OCI-LY1 (cell line): ENCODE measurements at regions not wholly inside any gene's neighbourhood (a gene's known extent, or its start where the extent isn't known, plus 50 kb on each side); places are given as distances from the start of the nearest gene placed in this dataset.
"Not testable (repeated sequence)": the region's sequence is repeated elsewhere in the genome, so short reads cannot be mapped to it uniquely, and the experiment has no call there.

Source experiments
- H2AFZ ChIP-seq: fragments of 200-600 bp; sonication (generic), shearing (Covaris generic); 2 replicates; pipeline ENCODE4 v1.6.0; 2014; ENCODE audit warnings: antibody characterized with exemption, mild to moderate bottlenecking, low read length
- H3F3A ChIP-seq: fragments of 200-600 bp; sonication (generic), shearing (Covaris generic); 2 replicates; pipeline ENCODE4 v1.6.0; 2014; ENCODE audit warnings: mild to moderate bottlenecking, antibody characterized with exemption, low read length, moderate library complexity; ENCODE audit not compliant: insufficient read depth
- H3K27ac ChIP-seq: fragments of 200-600 bp; sonication (generic); 2 replicates; pipeline ENCODE4 v1.5.1; 2014; ENCODE audit warnings: low read length, mixed run types, mild to moderate bottlenecking, low read depth; ENCODE audit not compliant: poor library complexity, severe bottlenecking
- H3K27me3 ChIP-seq: fragments of 200-600 bp; sonication (generic); 2 replicates; pipeline ENCODE4 v1.6.0; 2014; ENCODE audit warnings: antibody characterized with exemption, mild to moderate bottlenecking, low read length, moderate library complexity; ENCODE audit not compliant: insufficient read depth
- H3K36me3 ChIP-seq: fragments of 200-600 bp; sonication (generic); 2 replicates; pipeline ENCODE4 v1.6.1; 2014; ENCODE audit warnings: mild to moderate bottlenecking, antibody characterized with exemption, low read length, moderate library complexity, mixed read lengths; ENCODE audit not compliant: insufficient read depth
- H3K4me1 ChIP-seq: fragments of 200-600 bp; sonication (generic); 2 replicates; pipeline ENCODE4 v1.5.1; 2014; ENCODE audit warnings: mild to moderate bottlenecking, low read length, moderate library complexity; ENCODE audit not compliant: insufficient read depth, severe bottlenecking
- H3K4me2 ChIP-seq: fragments of 200-600 bp; sonication (generic), shearing (Covaris generic); 2 replicates; pipeline ENCODE4 v1.6.1; 2014; ENCODE audit warnings: low read length
- H3K4me3 ChIP-seq: fragments of 200-600 bp; sonication (generic); 2 replicates; pipeline ENCODE4 v1.5.1; 2014; ENCODE audit warnings: low read length, low read depth, mild to moderate bottlenecking, mixed read lengths; ENCODE audit not compliant: poor library complexity, severe bottlenecking
- H3K79me2 ChIP-seq: fragments of 200-600 bp; shearing (Covaris generic); 2 replicates; pipeline ENCODE4 v1.6.1; 2016; ENCODE audit warnings: mixed run types, low read length, mixed read lengths; ENCODE audit not compliant: insufficient read depth
- H3K9ac ChIP-seq: fragments of 200-600 bp; sonication (generic), shearing (Covaris generic); 2 replicates; pipeline ENCODE4 v1.6.1; 2014; ENCODE audit warnings: mild to moderate bottlenecking, low read length, mixed read lengths
- H3K9me2 ChIP-seq: fragments of 200-600 bp; sonication (generic), shearing (Covaris generic); 2 replicates; pipeline ENCODE4 v1.6.1; 2014; ENCODE audit warnings: low read depth, mild to moderate bottlenecking, low read length, mixed read lengths
- H3K9me3 ChIP-seq: fragments of 200-600 bp; shearing (Covaris generic); 2 replicates; pipeline ENCODE4 v1.6.1; 2014; ENCODE audit warnings: low read length, mixed read lengths
- H4K20me1 ChIP-seq: fragments of 200-600 bp; sonication (generic), shearing (Covaris generic); 2 replicates; pipeline ENCODE4 v1.6.0; 2016; ENCODE audit warnings: mild to moderate bottlenecking, low read length; ENCODE audit not compliant: insufficient read depth
- CTCF ChIP-seq: fragments of 200-600 bp; sonication (generic), shearing (Covaris generic); IDR thresholded peaks from 2 replicates; pipeline ENCODE4 v1.5.1; 2017; ENCODE audit warnings: mild to moderate bottlenecking, antibody characterized with exemption, low read length, moderate library complexity, mixed read lengths
- EZH2 ChIP-seq: fragments of 200-600 bp; sonication (generic), shearing (Covaris generic); IDR thresholded peaks from 2 replicates; pipeline ENCODE4 v1.8.0; 2017; ENCODE audit warnings: borderline replicate concordance, mixed run types, mild to moderate bottlenecking, antibody characterized with exemption, low read length, moderate library complexity, mixed read lengths

GRCh38 chr1:186255266-186255665, 119.8 kb downstream of the TPR start:
- H3K27ac ChIP-seq: no peak overlapping the region
- H3K4me1 ChIP-seq: no peaks in the 10 kb centered on the region
- H2AFZ ChIP-seq: no peak overlapping the region
- H3K27me3 ChIP-seq: no peaks in the 10 kb centered on the region
- H3K36me3 ChIP-seq: no peaks in the 10 kb centered on the region
- no peak overlapping the region for H3K4me3 ChIP-seq
- TF ChIP-seq EZH2 (no peak), CTCF (no peak)
- H3K9me2 ChIP-seq: no peaks in the 10 kb centered on the region
- H3K4me2 ChIP-seq: no peak overlapping the region
- H3F3A ChIP-seq: no peaks in the 10 kb centered on the region
- no peaks in the 10 kb centered on the region for H3K79me2 ChIP-seq
- no peak overlapping the region for H3K9ac ChIP-seq
- H3K9me3 ChIP-seq: no peaks in the 10 kb centered on the region
- H4K20me1 ChIP-seq: no peaks in the 10 kb centered on the region

GRCh38 chr1:186250529-186250928, 124.5 kb downstream of the TPR start:
- no peak overlapping the region for H3K4me2 ChIP-seq
- no peaks in the 10 kb centered on the region for H3K9me2 ChIP-seq
- H4K20me1 ChIP-seq: no peaks in the 10 kb centered on the region
- no peaks in the 10 kb centered on the region for H3K9me3 ChIP-seq
- H3K4me3 ChIP-seq: no peak overlapping the region
- no peaks in the 10 kb centered on the region for H3F3A ChIP-seq
- no peak overlapping the region for H3K27ac ChIP-seq
- no peak overlapping the region for H2AFZ ChIP-seq
- no peaks in the 10 kb centered on the region for H3K36me3 ChIP-seq
- H3K27me3 ChIP-seq: no peaks in the 10 kb centered on the region
- no peak overlapping the region for H3K9ac ChIP-seq
- TF ChIP-seq CTCF (no peak), EZH2 (no peak)
- no peaks in the 10 kb centered on the region for H3K4me1 ChIP-seq
- H3K79me2 ChIP-seq: no peaks in the 10 kb centered on the region

GRCh38 chr1:186248608-186249007, 126.4 kb downstream of the TPR start:
- H3K4me1 ChIP-seq, H3K9me2 ChIP-seq, H3K4me3 ChIP-seq, H3K9ac ChIP-seq, H3K36me3 ChIP-seq, H3K79me2 ChIP-seq, H4K20me1 ChIP-seq, H2AFZ ChIP-seq, H3F3A ChIP-seq, H3K9me3 ChIP-seq, H3K4me2 ChIP-seq, H3K27ac ChIP-seq, H3K27me3 ChIP-seq: not testable (repeated sequence)

- no peak overlapping the region for H3K9ac ChIP-seq
- H3K4me2 ChIP-seq: no peak overlapping the region
Measured at GRCh38 chr1:186244825-186245224, 130.2 kb downstream of the TPR start.

More at GRCh38 chr1:186244825-186245224, 130.2 kb downstream of the TPR start:
- Histone ChIP-seq H3K36me3 (no peaks in the 10 kb centered on the region), H3F3A (no peaks in the 10 kb centered on the region), H3K27ac (no peak overlapping the region), H3K79me2 (no peaks in the 10 kb centered on the region), H3K9me3 (no peaks in the 10 kb centered on the region), H3K4me3 (no peak overlapping the region), H4K20me1 (no peaks in the 10 kb centered on the region), H3K9me2 (no peaks in the 10 kb centered on the region), H3K27me3 (no peaks in the 10 kb centered on the region), H3K4me1 (no peaks in the 10 kb centered on the region), H2AFZ (no peak overlapping the region)
- TF ChIP-seq CTCF: peak; percentile 52
- TF ChIP-seq EZH2: no peak
